HG02885 (cell line): ENCODE measurements at regions not wholly inside any gene's neighbourhood (a gene's known extent, or its start where the extent isn't known, plus 50 kb on each side); places are given as distances from the start of the nearest gene placed in this dataset.

Experiments
- ATAC-seq: cut with Tn5 transposase; IDR thresholded peaks from one replicate; pipeline ENCODE4 v1.9.1; 2021; ENCODE audit warnings: mild to moderate bottlenecking; ENCODE audit not compliant: unreplicated experiment, poor library complexity

- ATAC-seq: no peak
Observed at GRCh38 chr3:127387119-127387518, 99.3 kb upstream of the PRR20G start.

DNA sequence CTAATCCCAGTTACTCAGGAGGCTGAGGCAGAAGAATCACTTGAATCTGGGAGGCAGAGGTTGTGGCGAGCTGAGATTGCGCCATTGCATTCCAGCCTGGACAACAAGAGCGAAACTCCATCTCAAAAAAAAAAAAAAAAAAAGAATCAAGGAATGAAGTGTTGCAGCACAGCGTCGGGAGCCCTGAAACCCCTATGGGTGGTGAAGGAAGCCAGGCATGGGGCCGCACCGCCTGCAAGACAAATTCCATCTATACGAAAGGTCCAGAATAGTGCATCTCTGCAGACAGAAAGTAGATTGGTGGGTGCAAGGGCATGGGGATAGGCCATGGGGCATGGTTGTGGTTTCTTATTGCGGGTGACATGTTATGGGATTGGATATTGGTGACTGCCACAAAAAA is 98.6 kb upstream of the PRR20G start:
- ATAC-seq: no peak

DNA sequence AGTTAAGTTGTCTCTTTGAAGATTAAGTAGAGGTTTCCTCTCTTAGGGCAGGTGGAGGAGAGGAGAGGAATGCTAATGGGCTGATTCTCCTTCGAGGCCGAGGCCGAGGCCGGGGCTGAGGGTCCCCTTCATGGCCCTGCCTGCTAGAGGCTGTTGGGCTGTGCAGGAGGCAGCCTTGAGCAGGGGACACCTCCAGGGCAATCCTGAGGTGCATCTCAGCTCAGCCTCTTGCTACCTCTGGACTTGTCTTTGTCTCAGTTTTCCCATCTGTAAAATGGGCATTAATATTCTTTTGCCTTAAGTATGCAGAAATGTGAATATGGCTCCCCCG is 97.7 kb upstream of the PRR20G start:
- ATAC-seq: no peak

DNA sequence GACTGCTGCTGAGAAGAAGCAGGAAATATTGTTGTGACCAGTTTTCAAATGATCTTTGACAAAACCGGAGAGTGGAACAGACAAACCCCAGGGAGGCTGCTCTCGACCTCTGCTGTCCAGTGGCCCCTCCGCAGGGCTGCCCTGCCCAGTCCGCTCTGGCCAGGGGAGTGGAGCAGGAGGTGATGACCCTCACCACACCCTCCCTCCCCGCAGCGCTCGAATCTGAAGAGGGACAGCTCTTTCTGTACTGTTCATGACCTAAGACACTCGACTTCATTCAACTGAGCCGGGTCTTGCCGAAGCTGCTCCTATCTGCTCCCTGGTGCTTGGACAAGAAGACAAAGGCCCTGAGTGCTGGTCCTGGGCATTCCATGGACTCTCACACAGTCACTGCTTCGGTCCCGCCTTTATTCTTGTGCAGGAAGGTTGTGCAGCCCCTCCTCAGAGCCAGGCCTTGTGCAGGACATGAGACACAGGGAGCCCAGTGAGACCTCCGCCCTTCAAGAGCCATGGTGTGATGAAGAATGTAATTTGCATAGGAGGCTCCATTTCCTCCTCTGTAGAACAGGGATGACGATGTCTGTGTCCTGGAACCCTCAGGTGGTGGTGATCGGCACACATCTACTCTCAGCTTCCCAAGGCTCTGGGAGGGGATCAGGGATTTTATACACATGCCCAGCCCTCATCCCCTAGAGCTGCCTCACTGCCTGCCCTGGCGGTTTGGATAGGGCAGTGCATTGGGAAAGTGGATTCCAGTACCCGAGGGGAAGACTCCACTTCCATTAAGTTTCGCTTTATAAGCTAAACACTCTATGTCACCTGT is 97.1 kb upstream of the PRR20G start:
- ATAC-seq: no peak

DNA sequence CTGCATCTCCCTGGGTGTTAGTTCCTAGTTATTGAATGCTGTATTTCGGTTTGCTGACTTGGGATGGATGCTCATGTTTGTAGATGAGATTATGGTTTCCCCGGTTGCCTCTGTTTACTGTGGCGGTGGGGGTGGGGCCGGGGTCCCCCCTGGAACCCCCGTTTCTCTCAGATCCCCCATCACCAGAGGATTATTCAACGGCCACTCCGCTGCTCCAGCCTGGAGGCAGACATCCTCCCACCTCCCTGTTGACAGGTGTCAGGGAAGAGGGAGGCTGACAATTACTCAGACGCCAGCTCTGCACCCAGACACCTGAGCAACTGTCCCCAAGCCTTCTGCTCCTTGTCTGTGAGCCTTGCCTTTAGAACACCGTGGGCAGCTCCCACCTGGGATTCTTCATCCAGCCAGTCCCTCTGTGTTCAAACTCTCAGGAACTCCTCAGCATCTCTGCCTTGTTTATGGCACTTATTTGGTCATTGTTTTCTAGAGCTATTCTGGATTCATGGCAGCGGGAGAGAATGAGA is 95.9 kb upstream of the PRR20G start:
- ATAC-seq: no peak

GRCh38 chr3:127377801-127378655 is 90.2 kb upstream of the PRR20G start:
- no peak for ATAC-seq

- no peak for ATAC-seq
Observed at GRCh38 chr3:127375151-127375930, 87.5 kb upstream of the PRR20G start.

GRCh38 chr3:127374086-127375010 is 86.5 kb upstream of the PRR20G start:
- no peak for ATAC-seq

DNA sequence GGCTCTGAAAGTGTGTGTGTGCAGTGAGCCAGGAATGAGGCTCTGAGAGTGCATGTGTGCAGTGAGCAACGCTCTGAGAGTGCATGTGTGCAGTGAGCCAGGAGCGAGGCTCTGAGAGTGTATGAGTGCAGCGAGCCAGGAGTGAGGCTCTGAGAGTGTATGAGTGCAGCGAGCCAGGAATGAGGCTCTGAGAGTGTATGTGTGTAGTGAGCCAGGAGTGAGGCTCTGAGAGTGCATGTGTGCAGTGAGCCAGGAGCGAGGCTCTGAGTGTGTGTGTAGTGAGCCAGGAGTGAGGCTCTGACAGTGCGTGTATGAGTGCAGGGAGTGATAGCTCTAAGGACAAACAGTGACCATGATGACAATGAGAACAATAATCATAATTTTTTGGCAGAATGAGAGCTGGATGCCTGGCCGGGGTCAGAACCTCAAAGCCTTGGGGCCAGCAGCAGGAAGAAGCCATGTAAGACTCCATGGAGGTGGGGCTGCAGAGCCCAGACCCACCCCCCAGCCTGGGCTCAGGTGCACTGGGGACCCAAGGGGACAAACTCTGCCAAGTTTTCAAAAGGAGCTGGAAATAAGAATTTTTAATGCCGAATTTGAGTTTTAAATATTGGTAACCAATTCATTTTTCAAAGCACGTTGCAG is 85.7 kb upstream of the PRR20G start:
- ATAC-seq: no peak

DNA sequence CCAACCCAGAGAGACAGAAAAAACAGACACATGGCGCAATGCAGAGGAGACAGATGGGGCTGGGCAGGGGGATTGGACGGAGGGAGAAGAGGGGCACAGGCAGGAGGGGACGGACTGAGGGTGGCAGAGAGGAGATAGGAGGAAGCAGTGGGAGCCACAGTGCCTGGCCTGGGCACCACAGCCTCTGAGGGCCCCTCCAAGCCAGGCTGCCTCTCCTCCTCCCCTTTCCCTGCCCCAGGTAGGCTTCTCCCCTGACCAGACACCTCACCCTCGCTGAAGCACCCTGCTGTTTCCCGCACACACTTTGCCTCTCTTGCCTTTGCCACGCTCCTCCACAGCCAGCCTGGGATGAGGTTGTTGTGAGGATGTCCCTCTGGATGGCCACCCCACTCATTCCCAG is 84.0 kb upstream of the PRR20G start:
- ATAC-seq: no peak

- no peak for ATAC-seq
Observed at GRCh38 chr3:127371334-127371733, 83.5 kb upstream of the PRR20G start.

DNA sequence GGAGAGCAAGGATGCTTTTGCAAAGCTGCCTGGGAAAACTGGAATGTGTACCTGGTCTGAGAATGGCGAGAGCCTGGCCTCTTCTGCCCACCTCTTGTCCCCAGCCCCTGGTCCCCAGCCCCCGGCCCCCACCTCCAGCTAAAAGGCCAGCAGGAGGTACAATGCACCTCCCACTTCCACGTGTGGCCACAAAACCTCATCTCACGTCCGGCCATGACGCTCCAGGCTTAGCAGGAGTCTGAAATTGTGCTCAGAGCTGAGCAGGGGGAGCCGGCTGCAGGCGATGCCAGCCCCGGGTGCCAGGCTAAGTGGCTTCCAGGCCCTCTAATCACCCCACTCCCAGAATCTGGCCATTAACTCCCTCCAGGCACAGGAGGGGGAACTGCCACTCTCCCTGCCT is 83.1 kb upstream of the PRR20G start:
- no peak for ATAC-seq

DNA sequence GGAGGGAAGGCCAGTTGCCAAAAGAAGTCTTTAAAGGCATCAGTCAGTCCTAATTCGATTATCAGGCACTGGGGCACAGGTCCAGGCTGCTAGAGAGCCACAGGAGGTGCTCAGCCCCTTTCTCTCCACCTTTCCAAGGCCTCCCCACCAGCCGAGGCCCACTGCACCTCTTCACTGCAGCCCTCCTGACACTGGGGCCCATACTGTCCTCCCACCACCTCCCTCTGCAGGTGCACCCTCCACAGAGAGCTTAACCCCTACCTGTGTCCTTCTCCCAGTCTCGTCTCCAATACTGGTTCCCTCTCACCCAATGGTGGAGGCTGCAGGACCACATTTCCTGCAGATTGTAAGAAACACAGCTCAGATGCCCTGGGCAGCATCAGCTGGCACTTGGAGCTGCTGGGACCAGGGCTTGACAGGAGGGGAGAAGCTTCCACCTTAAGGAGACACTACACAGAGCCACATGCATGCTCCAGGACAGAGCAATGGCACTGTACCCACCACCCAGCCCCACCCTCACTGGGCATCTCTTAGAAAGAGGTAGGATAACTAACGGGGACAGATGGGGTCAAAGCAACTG is 81.6 kb upstream of the PRR20G start:
- ATAC-seq: no peak

DNA sequence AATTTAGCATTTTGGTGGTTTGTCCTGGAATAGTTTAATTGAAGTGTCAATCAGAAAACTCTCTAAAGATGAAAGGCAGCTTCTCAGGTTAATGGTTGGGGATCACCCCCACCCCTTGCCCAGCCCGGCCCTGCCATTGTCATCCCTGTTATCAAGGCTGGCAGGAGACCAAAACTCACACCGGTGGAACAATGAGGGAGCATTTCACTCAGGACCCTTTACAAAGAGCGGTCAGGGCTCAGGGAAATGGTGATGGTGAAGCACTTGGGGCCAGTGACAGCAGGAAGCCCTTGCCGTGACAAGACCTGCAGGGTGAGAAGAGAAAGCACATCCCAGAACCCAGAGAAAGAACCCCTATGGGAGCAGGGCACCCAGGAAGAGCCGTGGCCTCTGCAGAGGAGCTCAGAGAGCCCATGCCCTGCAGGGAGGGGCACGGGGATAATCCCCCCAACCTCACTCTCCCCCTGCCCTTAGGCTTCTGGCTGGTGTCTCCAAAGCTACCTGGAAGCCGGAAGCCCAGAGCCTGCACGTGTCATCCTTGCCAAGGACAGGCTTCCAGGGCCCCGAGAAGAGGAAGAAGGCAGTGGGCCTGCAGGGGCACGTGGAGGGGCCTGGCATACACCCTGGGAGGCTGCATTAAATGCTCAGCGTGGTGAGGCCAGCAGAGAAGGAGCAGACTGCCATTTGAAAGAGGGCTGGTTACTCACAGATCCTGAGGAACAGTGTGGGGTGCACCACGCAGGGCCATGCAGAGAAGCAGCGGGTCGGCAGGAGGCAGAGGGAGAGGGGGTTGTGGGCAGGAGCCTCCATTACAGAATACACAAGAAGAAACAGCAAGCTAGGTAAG is 80.6 kb upstream of the PRR20G start:
- ATAC-seq: no peak

DNA sequence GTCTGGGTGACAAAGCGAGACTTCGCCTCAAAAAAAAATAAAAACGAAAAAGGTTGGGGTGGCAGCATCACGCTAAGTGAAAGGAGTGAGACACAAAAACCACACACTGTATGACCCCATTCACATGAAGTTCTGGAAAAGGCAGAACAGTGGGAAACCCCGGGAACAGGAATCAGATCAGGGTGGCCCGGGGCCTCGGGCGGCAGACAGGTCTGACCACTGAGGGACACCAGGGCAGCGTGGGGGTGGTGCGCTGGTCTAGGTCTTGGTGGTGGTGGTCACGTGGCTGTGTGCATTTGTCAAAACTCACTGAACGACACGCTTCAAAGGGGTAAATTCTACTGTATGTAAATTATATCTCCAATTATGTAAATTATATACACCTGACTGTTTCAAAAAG is 79.7 kb upstream of the PRR20G start:
- no peak for ATAC-seq

DNA sequence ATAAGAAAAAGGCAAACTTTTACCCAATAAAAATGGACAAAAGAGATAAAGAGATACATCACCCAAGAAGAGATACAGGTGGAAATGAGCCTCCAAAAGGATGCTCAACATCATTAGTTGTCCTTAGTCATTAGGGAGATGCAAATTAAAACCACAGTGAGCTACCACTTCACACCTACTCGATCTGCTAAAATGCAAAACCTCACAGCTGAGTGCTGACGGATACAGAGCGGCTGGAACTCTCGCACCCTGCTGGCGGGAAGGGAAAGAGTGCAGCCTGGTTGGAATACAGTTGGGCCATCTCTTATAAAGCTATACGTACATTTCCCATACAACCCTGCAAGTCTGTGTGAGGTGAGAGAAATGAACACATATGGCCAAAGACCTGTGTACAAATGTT is 78.5 kb upstream of the PRR20G start:
- ATAC-seq: no peak

GRCh38 chr3:127365163-127365798 is 77.4 kb upstream of the PRR20G start:
- no peak for ATAC-seq

- no peak for ATAC-seq
Observed at GRCh38 chr3:127363891-127364290, 76.0 kb upstream of the PRR20G start.
